IMR-90 (cell line): ENCODE measurements at regions not wholly inside any gene's neighbourhood (a gene's known extent, or its start where the extent isn't known, plus 50 kb on each side); places are given as distances from the start of the nearest gene placed in this dataset.

Experiments
- ATAC-seq: fragments of 200-7000 bp; cut with Tn5 transposase; 2 replicates; pipeline ENCODE4 v1.9.1; 2020; ENCODE audit warnings: low read depth, mild to moderate bottlenecking, moderate library complexity
- BruUV-seq: library from RNA; stranded (reverse); fragments of 400-500 nt; replicated peaks from 2 replicates; lab custom pipeline; 2021; lab: Mats Ljungman, UMichigan
- CTCF ChIA-PET: fragments of 300-600 bp; formaldehyde crosslinking; extraction: SDS; loops from one replicate; lab custom pipeline; 2021; ENCODE audit warnings: antibody characterized with exemption; lab: Yijun Ruan, JAX
- POLR2A ChIA-PET: fragments of 300-600 bp; sonication (Branson Sonifier 250); formaldehyde crosslinking; loops from one replicate; lab custom pipeline; 2022; ENCODE audit warnings: antibody characterized with exemption; ENCODE audit not compliant: unreplicated experiment; lab: Charles Lee
- DNase-seq: peaks from one replicate; pipeline ENCODE4 v3.0.0; 2013
- H2AFZ ChIP-seq: replicated peaks from 2 replicates; pipeline ENCODE3; 2013; ENCODE audit warnings: low read length, mild to moderate bottlenecking; ENCODE audit not compliant: poor library complexity
- H2AK5ac ChIP-seq: 2 replicates; pipeline ENCODE4 v1.6.1; 2013; ENCODE audit warnings: low read depth, low read length, inconsistent platforms
- H2AK9ac ChIP-seq: replicated peaks from 2 replicates; pipeline ENCODE3; 2013; ENCODE audit warnings: mild to moderate bottlenecking, low read depth, low read length, moderate library complexity; ENCODE audit not compliant: poor library complexity
- H2BK120ac ChIP-seq: 2 replicates; pipeline ENCODE4 v1.6.1; 2013; ENCODE audit warnings: low read depth, low read length, inconsistent platforms
- H2BK15ac ChIP-seq: 3 replicates; pipeline ENCODE4 v1.6.1; 2013; ENCODE audit warnings: low read depth, low read length, inconsistent platforms
- H2BK20ac ChIP-seq: 2 replicates; pipeline ENCODE4 v1.6.1; 2013; ENCODE audit warnings: low read depth, mild to moderate bottlenecking, inconsistent platforms, low read length, moderate library complexity
- H2BK5ac ChIP-seq: 2 replicates; pipeline ENCODE4 v1.6.1; 2013; ENCODE audit warnings: mild to moderate bottlenecking, low read depth, low read length, inconsistent platforms; ENCODE audit not compliant: poor library complexity, severe bottlenecking
- H3K14ac ChIP-seq: replicated peaks from 2 replicates; pipeline ENCODE4 v1.6.1; 2013; ENCODE audit warnings: low read depth, low read length, inconsistent platforms
- H3K18ac ChIP-seq: 2 replicates; pipeline ENCODE4 v1.6.1; 2013; ENCODE audit warnings: low read depth, low read length, control low read depth
- H3K23ac ChIP-seq: 2 replicates; pipeline ENCODE4 v1.6.1; 2013; ENCODE audit warnings: low read depth, low read length, inconsistent platforms
- H3K27ac ChIP-seq: 2 replicates; pipeline ENCODE4 v1.5.1; 2013; ENCODE audit warnings: mild to moderate bottlenecking, control low read depth, low read length; ENCODE audit not compliant: insufficient read depth
- H3K27me3 ChIP-seq: 2 replicates; pipeline ENCODE4 v1.6.1; 2013; ENCODE audit warnings: low read length; ENCODE audit not compliant: control insufficient read depth, insufficient read depth
- H3K36me3 ChIP-seq: 2 replicates; pipeline ENCODE4 v1.6.1; 2013; ENCODE audit warnings: low read length, mixed read lengths; ENCODE audit not compliant: control insufficient read depth, insufficient read depth
- H3K4ac ChIP-seq: 2 replicates; pipeline ENCODE4 v1.6.1; 2013; ENCODE audit warnings: low read depth, low read length, inconsistent platforms
- H3K4me1 ChIP-seq: 2 replicates; pipeline ENCODE4 v1.6.1; 2013; ENCODE audit warnings: low read length, mixed read lengths; ENCODE audit not compliant: control insufficient read depth, insufficient read depth
- H3K4me2 ChIP-seq: 2 replicates; pipeline ENCODE4 v1.6.1; 2013; ENCODE audit warnings: low read depth, mild to moderate bottlenecking, control low read depth, low read length, moderate library complexity
- H3K4me3 ChIP-seq: 2 replicates; pipeline ENCODE4 v1.5.1; 2013; ENCODE audit warnings: low read depth, mild to moderate bottlenecking, control low read depth, low read length, moderate library complexity; ENCODE audit not compliant: insufficient read depth
- H3K56ac ChIP-seq: 2 replicates; pipeline ENCODE4 v1.6.1; 2013; ENCODE audit warnings: low read length, inconsistent platforms; ENCODE audit not compliant: insufficient read depth; ENCODE audit errors: extremely low read depth
- H3K79me1 ChIP-seq, 2 experiments: 2 replicates each; pipeline ENCODE4 v1.6.1; 2013; ENCODE audit warnings: low read length in 2 of 2, inconsistent platforms in 1 of 2, low read depth in 1 of 2
- H3K9ac ChIP-seq: 2 replicates; pipeline ENCODE4 v1.6.1; 2013; ENCODE audit warnings: low read depth, low read length, control low read depth
- H3K9me1 ChIP-seq: 2 replicates; pipeline ENCODE4 v1.6.1; 2013; ENCODE audit warnings: low read length, inconsistent platforms; ENCODE audit not compliant: insufficient read depth
- H3K9me3 ChIP-seq: 2 replicates; pipeline ENCODE4 v1.6.1; 2013; ENCODE audit warnings: low read length; ENCODE audit not compliant: control insufficient read depth, insufficient read depth
- H4K20me1 ChIP-seq: 2 replicates; pipeline ENCODE4 v1.6.1; 2013; ENCODE audit warnings: low read length, inconsistent platforms; ENCODE audit not compliant: insufficient read depth
- H4K5ac ChIP-seq: 2 replicates; pipeline ENCODE4 v1.6.1; 2013; ENCODE audit warnings: mild to moderate bottlenecking, low read depth, low read length, control low read depth
- H4K8ac ChIP-seq, 2 experiments: 2 replicates each; pipeline ENCODE4 v1.6.1; 2013; ENCODE audit warnings: low read depth in 2 of 2, low read length in 2 of 2, control low read depth in 1 of 2, inconsistent platforms in 1 of 2
- H4K91ac ChIP-seq: 2 replicates; pipeline ENCODE4 v1.6.1; 2013; ENCODE audit warnings: low read depth, low read length, inconsistent platforms; ENCODE audit not compliant: insufficient read depth
- BHLHE40 ChIP-seq: fragments of 150-350 bp; IDR thresholded peaks from 2 replicates; pipeline ENCODE4 v1.6.1; 2016; ENCODE audit warnings: mild to moderate bottlenecking, low read depth, low read length
- CEBPB ChIP-seq: IDR thresholded peaks from 2 replicates; pipeline ENCODE4 v1.6.1; 2012; ENCODE audit warnings: low read depth, low read length, improper control_type of control experiment
- CHD1 ChIP-seq: IDR thresholded peaks from 2 replicates; pipeline ENCODE4 v1.6.1; 2012; ENCODE audit warnings: low read depth, low read length, improper control_type of control experiment
- CTCF ChIP-seq: conservative IDR thresholded peaks from 2 replicates; pipeline ENCODE4 v1.5.1; 2012; ENCODE audit warnings: mild to moderate bottlenecking, low read depth, low read length, improper control_type of control experiment
- FOS ChIP-seq: fragments of 150-350 bp; IDR thresholded peaks from 2 replicates; pipeline ENCODE4 v1.6.1; 2016; ENCODE audit warnings: low read depth, low read length
- MAFK ChIP-seq: IDR thresholded peaks from 2 replicates; pipeline ENCODE4 v1.6.1; 2012; ENCODE audit warnings: low read depth, low read length, improper control_type of control experiment
- MAZ ChIP-seq: IDR thresholded peaks from 2 replicates; pipeline ENCODE4 v1.6.1; 2012; ENCODE audit warnings: low read depth, mild to moderate bottlenecking, low read length, improper control_type of control experiment, moderate library complexity, borderline replicate concordance
- MXI1 ChIP-seq: IDR thresholded peaks from 2 replicates; pipeline ENCODE4 v1.6.1; 2012; ENCODE audit warnings: low read depth, mild to moderate bottlenecking, low read length, moderate library complexity, borderline replicate concordance
- NFE2L2 ChIP-seq: fragments of 150-350 bp; IDR thresholded peaks from 2 replicates; pipeline ENCODE4 v1.6.1; 2016; ENCODE audit warnings: low read depth, mild to moderate bottlenecking, low read length
- POLR2A ChIP-seq: IDR thresholded peaks from 2 replicates; pipeline ENCODE4 v1.6.1; 2012; ENCODE audit warnings: mild to moderate bottlenecking, low read depth, low read length
- RCOR1 ChIP-seq: IDR thresholded peaks from 2 replicates; pipeline ENCODE4 v1.6.1; 2012; ENCODE audit warnings: mild to moderate bottlenecking, low read length, improper control_type of control experiment; ENCODE audit not compliant: insufficient replicate concordance
- RFX5 ChIP-seq: IDR thresholded peaks from 2 replicates; pipeline ENCODE4 v1.8.0; 2012; ENCODE audit warnings: low read depth, mild to moderate bottlenecking, low read length, moderate library complexity
- SMC3 ChIP-seq: fragments of 150-350 bp; IDR thresholded peaks from 2 replicates; pipeline ENCODE4 v1.6.1; 2016; ENCODE audit warnings: low read depth, mild to moderate bottlenecking, antibody characterized with exemption, low read length, moderate library complexity
- USF2 ChIP-seq: fragments of 150-350 bp; IDR thresholded peaks from 2 replicates; pipeline ENCODE4 v1.6.1; 2017; ENCODE audit warnings: mild to moderate bottlenecking, antibody characterized with exemption, low read length, low read depth
- WGBS, 2 experiments: methylation state at CpG; one replicate each; pipeline versions ENCODE4 v1.1.5 to v1.1.7; 2013; ENCODE audit warnings: missing lambda C conversion rate in 2 of 2; ENCODE audit not compliant: insufficient read length in 1 of 2; ENCODE audit errors: extremely low coverage in 2 of 2; 5-methylcytosine and 5-hydroxymethylcytosine counted together
- dilution Hi-C: fragments of 300-500 bp; cut with HindIII; formaldehyde crosslinking; loops from one replicate; pipeline ENCODE4 v1.14.3; 2018; ENCODE audit warnings: low sequenced_read_pairs; ENCODE audit not compliant: unreplicated experiment
- in situ Hi-C: fragments of 300-500 bp; cut with MboI; formaldehyde crosslinking; loops from 3 replicates; pipeline ENCODE4 v1.14.3; 2019; ENCODE audit warnings: low sequenced_read_pairs, inconsistent platforms, mixed read lengths
- intact Hi-C: fragments of 100-400 bp; cut with micrococcal nuclease; formaldehyde crosslinking; loops from 2 replicates; pipeline ENCODE4 v1.10.0; 2022

- Histone ChIP-seq H3K4me3 (no peak overlapping the region), H2AK5ac (no peak overlapping the region), H2BK120ac (no peak overlapping the region), H2BK15ac (no peak overlapping the region), H4K20me1 (no peaks in the 10 kb centered on the region), H3K23ac (no peak overlapping the region), H3K4ac (no peak overlapping the region), H3K9ac (no peak overlapping the region), H2AFZ (no peak overlapping the region), H3K9me3 (no peaks in the 10 kb centered on the region), H3K79me1 (no peaks in the 10 kb centered on the region), H3K4me2 (no peak overlapping the region), H3K4me1 (no peaks in the 10 kb centered on the region; the same call in 1 of the 2 replicates), H4K8ac (no peak overlapping the region), H2AK9ac (no peak overlapping the region), H3K9me1 (no peaks in the 10 kb centered on the region), H3K36me3 (no peaks in the 10 kb centered on the region), H4K91ac (no peak overlapping the region), H3K27ac (no peak overlapping the region), H3K14ac (no peak overlapping the region), H3K27me3 (no peaks in the 10 kb centered on the region), H2BK20ac (no peak overlapping the region), H3K18ac (no peak overlapping the region; the same call in 1 of the 2 replicates), H2BK5ac (no peak overlapping the region), H3K56ac (no peak overlapping the region), H4K5ac (no peak overlapping the region)
- no TSS peak for BruUV-seq
- CTCF ChIA-PET = no interaction called here
- ATAC-seq (no peak), DNase-seq (no peak)
- intact Hi-C loops (no loop called here), dilution Hi-C loops (no loop called here), in situ Hi-C loops (no loop called here)
- TF ChIP-seq MAZ = no peak
- no peak for TF ChIP-seq SMC3
- TF ChIP-seq CHD1 = no peak
- TF ChIP-seq RFX5 = no peak
- TF ChIP-seq CEBPB = no peak
- TF ChIP-seq FOS = no peak
- TF ChIP-seq BHLHE40 = no peak
- no peak for TF ChIP-seq RCOR1
- TF ChIP-seq USF2 = no peak
- no peak for TF ChIP-seq MAFK
- TF ChIP-seq MXI1 = no peak
- no peak for TF ChIP-seq POLR2A
- TF ChIP-seq CTCF = no peak
- TF ChIP-seq NFE2L2 = no peak
- POLR2A ChIA-PET = interaction anchor here (0.6 kb wide), 2 partner anchors 66 to 219 kb away, joined by 3 to 4 read pairs; no protein-coding TSS in a partner anchor
- no CpG with 5 or more reads among the region's 2 CpGs for WGBS, 2 experiments
Measured at GRCh38 chr10:21304608-21305007, 220.9 kb downstream of the SKIDA1 start.
